T-helper 2 cell treated with Interferon-gamma antibody and Interleukin-4, amounts not matched to agents 100 ng/mL and 5 ng/mL, for 36 hours (primary cell): ENCODE measurements at regions not wholly inside any gene's neighbourhood (a gene's known extent, or its start where the extent isn't known, plus 50 kb on each side); places are given as distances from the start of the nearest gene placed in this dataset.

Experiments used
- intact Hi-C: fragments of 100-400 bp; cut with micrococcal nuclease; formaldehyde crosslinking; loops from one replicate; pipeline ENCODE4 v1.15.1; 2023

GRCh38 chr9:79360387-79361347 is 211.1 kb upstream of the TLE4 start:
- intact Hi-C loops = no loop called here

- intact Hi-C loops = no loop called here
Measured at GRCh38 chr9:79362100-79363081, 209.4 kb upstream of the TLE4 start.

- intact Hi-C loops = no loop called here
Measured at GRCh38 chr9:79369676-79370075, 202.1 kb upstream of the TLE4 start.

GRCh38 chr9:79371301-79371700 is 200.5 kb upstream of the TLE4 start:
- intact Hi-C loops = no loop called here

GRCh38 chr9:79371948-79372555 is 199.7 kb upstream of the TLE4 start:
- intact Hi-C loops = no loop called here

- intact Hi-C loops = no loop called here
Measured at GRCh38 chr9:79377339-79377855, 194.4 kb upstream of the TLE4 start.

- intact Hi-C loops = no loop called here
Measured at GRCh38 chr9:79378107-79378506, 193.7 kb upstream of the TLE4 start.

- intact Hi-C loops = no loop called here
Measured at GRCh38 chr9:79382044-79382443, 189.7 kb upstream of the TLE4 start.

GRCh38 chr9:79382458-79382857 is 189.3 kb upstream of the TLE4 start:
- intact Hi-C loops = no loop called here

- intact Hi-C loops = no loop called here
Measured at GRCh38 chr9:79383096-79383495, 188.7 kb upstream of the TLE4 start.

GRCh38 chr9:79384091-79384490 is 187.7 kb upstream of the TLE4 start:
- intact Hi-C loops = no loop called here

- intact Hi-C loops = no loop called here
Measured at GRCh38 chr9:79384501-79384900, 187.3 kb upstream of the TLE4 start.

- intact Hi-C loops = no loop called here
Measured at GRCh38 chr9:79387101-79387835, 184.5 kb upstream of the TLE4 start.

- intact Hi-C loops = no loop called here
Measured at GRCh38 chr9:79390077-79390698, 181.6 kb upstream of the TLE4 start.

- intact Hi-C loops = no loop called here
Measured at GRCh38 chr9:79390781-79391770, 180.7 kb upstream of the TLE4 start.

- intact Hi-C loops = no loop called here
Measured at GRCh38 chr9:79395228-79395627, 176.5 kb upstream of the TLE4 start.

- intact Hi-C loops = no loop called here
Measured at GRCh38 chr9:79395755-79396154, 176.0 kb upstream of the TLE4 start.

- intact Hi-C loops = no loop called here
Measured at GRCh38 chr9:79396168-79396567, 175.6 kb upstream of the TLE4 start.

- intact Hi-C loops = no loop called here
Measured at GRCh38 chr9:79403495-79403894, 168.3 kb upstream of the TLE4 start.
